GM19238 (cell line): ENCODE measurements at regions not wholly inside any gene's neighbourhood (a gene's known extent, or its start where the extent isn't known, plus 50 kb on each side); places are given as distances from the start of the nearest gene placed in this dataset.

Experiments
- DNase-seq: peaks from one replicate; pipeline ENCODE4 v3.0.0; 2011; ENCODE audit warnings: low spot score; ENCODE audit not compliant: insufficient read length

- DNase-seq: no peak
Measured at GRCh38 chr3:159605101-159605500, 383.5 kb upstream of the IL12A start.

- DNase-seq: no peak
Measured at GRCh38 chr3:159605776-159606175, 382.9 kb upstream of the IL12A start.

- no peak for DNase-seq
Measured at GRCh38 chr3:159607856-159608255, 380.8 kb upstream of the IL12A start.

GRCh38 chr3:159608311-159608710 lies 380.3 kb upstream of the IL12A start:
- DNase-seq: no peak

GRCh38 chr3:159609625-159610024 lies 379.0 kb upstream of the IL12A start:
- no peak for DNase-seq

- no peak for DNase-seq
Measured at GRCh38 chr3:159616234-159616825, 372.3 kb upstream of the IL12A start.

GRCh38 chr3:159619341-159619885 lies 369.2 kb upstream of the IL12A start:
- DNase-seq: no peak

- no peak for DNase-seq
Measured at GRCh38 chr3:159620281-159620680, 368.4 kb upstream of the IL12A start.

GRCh38 chr3:159620873-159621272 lies 367.8 kb upstream of the IL12A start:
- no peak for DNase-seq

GRCh38 chr3:159624616-159625015 lies 364.0 kb upstream of the IL12A start:
- no peak for DNase-seq

- DNase-seq: no peak
Measured at GRCh38 chr3:159625594-159625993, 363.0 kb upstream of the IL12A start.

GRCh38 chr3:159626598-159626997 lies 362.0 kb upstream of the IL12A start:
- no peak for DNase-seq

- no peak for DNase-seq
Measured at GRCh38 chr3:159627229-159627628, 361.4 kb upstream of the IL12A start.

- DNase-seq: no peak
Measured at GRCh38 chr3:159627634-159628033, 361.0 kb upstream of the IL12A start.

GRCh38 chr3:159629329-159630084 lies 359.1 kb upstream of the IL12A start:
- no peak for DNase-seq

- DNase-seq: no peak
Measured at GRCh38 chr3:159631226-159631625, 357.4 kb upstream of the IL12A start.

GRCh38 chr3:159632128-159632527 lies 356.5 kb upstream of the IL12A start:
- DNase-seq: no peak

- no peak for DNase-seq
Measured at GRCh38 chr3:159632851-159633250, 355.8 kb upstream of the IL12A start.

- no peak for DNase-seq
Measured at GRCh38 chr3:159634483-159634882, 354.2 kb upstream of the IL12A start.

- no peak for DNase-seq
Measured at GRCh38 chr3:159635047-159635641, 353.5 kb upstream of the IL12A start.

GRCh38 chr3:159637883-159638542 lies 350.6 kb upstream of the IL12A start:
- DNase-seq: no peak

GRCh38 chr3:159640225-159640624 lies 348.4 kb upstream of the IL12A start:
- no peak for DNase-seq
